ENCODE measurements at regions not wholly inside any gene's neighbourhood (a gene's known extent, or its start where the extent isn't known, plus 50 kb on each side); places are given as distances from the start of the nearest gene placed in this dataset.
"Not testable (repeated sequence)": the region's sequence is repeated elsewhere in the genome, so short reads cannot be mapped to it uniquely, and the experiment has no call there.

DNA sequence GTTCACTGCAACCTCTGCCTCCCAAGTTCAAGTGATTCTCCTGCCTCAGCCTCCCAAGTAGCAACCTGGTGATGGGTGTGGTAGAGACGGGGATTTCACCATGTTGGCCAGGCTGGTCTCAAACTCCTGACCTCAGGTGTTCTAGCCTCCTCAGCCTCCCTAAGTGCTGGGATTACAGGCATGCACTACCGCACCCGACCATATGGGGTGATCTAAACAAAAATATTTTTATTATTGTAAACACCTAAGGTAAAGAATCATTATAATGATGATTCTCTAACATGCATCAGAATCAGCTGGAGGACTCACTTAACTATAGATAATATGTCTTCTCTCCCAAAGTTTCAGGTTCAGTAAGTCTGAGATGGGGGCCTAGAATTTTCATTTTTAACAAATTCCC, 96.2 kb upstream of the ALG10 start:
- Histone ChIP-seq H2AFZ (ENCODE audit: low read depth, low read length) (no peak overlapping the region), H3K27me3 (ENCODE audit: low read depth, low read length) (no peaks in the 10 kb centered on the region), H3K4me1 (ENCODE audit: low read length) (no peaks in the 10 kb centered on the region), H3K4me3 (ENCODE audit: low read length) (no peak overlapping the region), H3K4me2 (ENCODE audit: low read length) (no peak overlapping the region), H4K20me1 (ENCODE audit: insufficient read depth, low read length) (no peaks in the 10 kb centered on the region), H3K27ac (ENCODE audit: low read length) (no peak overlapping the region), H3K36me3 (replicated peaks; ENCODE audit: low read depth, low read length) (no peaks in the 10 kb centered on the region), H3K79me2 (ENCODE audit: low read length) (no peaks in the 10 kb centered on the region), H3K9ac (ENCODE audit: low read length) (no peak overlapping the region), H3K9me3 (ENCODE audit: insufficient read depth, low read length) (no peaks in the 10 kb centered on the region)
- no peak for TF ChIP-seq EZH2phosphoT487 (IDR thresholded peaks at IDR 0.05; ENCODE audit: low read depth)
- TF ChIP-seq, protein P1, sequence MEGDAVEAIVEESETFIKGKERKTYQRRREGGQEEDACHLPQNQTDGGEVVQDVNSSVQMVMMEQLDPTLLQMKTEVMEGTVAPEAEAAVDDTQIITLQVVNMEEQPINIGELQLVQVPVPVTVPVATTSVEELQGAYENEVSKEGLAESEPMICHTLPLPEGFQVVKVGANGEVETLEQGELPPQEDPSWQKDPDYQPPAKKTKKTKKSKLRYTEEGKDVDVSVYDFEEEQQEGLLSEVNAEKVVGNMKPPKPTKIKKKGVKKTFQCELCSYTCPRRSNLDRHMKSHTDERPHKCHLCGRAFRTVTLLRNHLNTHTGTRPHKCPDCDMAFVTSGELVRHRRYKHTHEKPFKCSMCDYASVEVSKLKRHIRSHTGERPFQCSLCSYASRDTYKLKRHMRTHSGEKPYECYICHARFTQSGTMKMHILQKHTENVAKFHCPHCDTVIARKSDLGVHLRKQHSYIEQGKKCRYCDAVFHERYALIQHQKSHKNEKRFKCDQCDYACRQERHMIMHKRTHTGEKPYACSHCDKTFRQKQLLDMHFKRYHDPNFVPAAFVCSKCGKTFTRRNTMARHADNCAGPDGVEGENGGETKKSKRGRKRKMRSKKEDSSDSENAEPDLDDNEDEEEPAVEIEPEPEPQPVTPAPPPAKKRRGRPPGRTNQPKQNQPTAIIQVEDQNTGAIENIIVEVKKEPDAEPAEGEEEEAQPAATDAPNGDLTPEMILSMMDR (IDR thresholded peaks at IDR 0.05; ENCODE audit: low read depth, low read length), result no peak

DNA sequence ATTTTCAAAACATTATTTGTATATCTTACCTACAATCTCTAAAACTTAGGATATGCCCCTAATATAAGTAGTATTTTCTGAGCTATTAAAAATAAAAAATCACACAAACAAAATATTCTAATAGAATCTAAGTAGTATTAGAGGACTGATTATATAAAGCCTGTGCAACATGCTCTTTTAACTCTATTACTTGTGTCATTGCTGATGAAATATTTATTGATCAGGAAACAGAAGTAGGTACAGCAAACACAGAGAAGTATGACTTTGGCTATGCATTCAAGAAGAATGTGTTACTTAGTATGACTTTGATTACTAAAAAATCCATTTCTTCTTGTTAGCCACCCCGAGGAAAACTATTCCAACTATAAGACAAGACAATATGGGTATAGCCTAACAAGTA, 84.6 kb upstream of the ALG10 start:
- H4K20me1 ChIP-seq (ENCODE audit: insufficient read depth, low read length); H3K27ac ChIP-seq (ENCODE audit: low read length); H3K4me3 ChIP-seq (ENCODE audit: low read length); H3K36me3 ChIP-seq (replicated peaks; ENCODE audit: low read depth, low read length); H3K4me2 ChIP-seq (ENCODE audit: low read length); H3K79me2 ChIP-seq (ENCODE audit: low read length); H3K9ac ChIP-seq (ENCODE audit: low read length); H3K4me1 ChIP-seq (ENCODE audit: low read length); H2AFZ ChIP-seq (ENCODE audit: low read depth, low read length); H3K27me3 ChIP-seq (ENCODE audit: low read depth, low read length); H3K9me3 ChIP-seq (ENCODE audit: insufficient read depth, low read length): not testable (repeated sequence)

DNA sequence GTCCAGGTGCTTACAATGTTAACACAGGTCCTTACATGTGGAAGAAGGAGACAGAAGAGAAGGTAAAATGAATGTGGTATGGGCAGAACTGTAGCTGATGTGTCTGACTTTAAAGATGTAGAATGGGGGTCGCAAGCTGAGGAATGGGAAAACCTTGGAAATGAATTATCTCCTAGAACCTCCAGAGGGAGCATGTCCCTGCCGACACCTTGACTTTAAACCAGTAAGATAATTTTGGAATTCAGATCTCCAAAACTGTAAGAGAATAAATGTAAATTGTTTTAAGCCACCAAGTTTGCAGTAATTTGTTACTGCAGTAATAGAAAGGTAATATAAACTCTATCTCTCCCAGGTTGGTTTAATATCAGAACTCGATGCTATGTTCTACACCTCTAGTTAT, 80.1 kb upstream of the ALG10 start:
- no peaks in the 10 kb centered on the region for H4K20me1 ChIP-seq (ENCODE audit: insufficient read depth, low read length)
- no peaks in the 10 kb centered on the region for H3K79me2 ChIP-seq (ENCODE audit: low read length)
- TF ChIP-seq, protein P1 (IDR thresholded peaks at IDR 0.05; ENCODE audit: low read depth, low read length), result no peak
- TF ChIP-seq EZH2phosphoT487 (IDR thresholded peaks at IDR 0.05; ENCODE audit: low read depth), result no peak
- H3K9ac ChIP-seq (ENCODE audit: low read length), result no peak overlapping the region
- H3K4me3 ChIP-seq (ENCODE audit: low read length), result no peak overlapping the region
- no peak overlapping the region for H2AFZ ChIP-seq (ENCODE audit: low read depth, low read length)
- H3K9me3 ChIP-seq (ENCODE audit: insufficient read depth, low read length), result no peaks in the 10 kb centered on the region
- H3K4me1 ChIP-seq (ENCODE audit: low read length), result no peaks in the 10 kb centered on the region
- no peaks in the 10 kb centered on the region for H3K27me3 ChIP-seq (ENCODE audit: low read depth, low read length)
- H3K27ac ChIP-seq (ENCODE audit: low read length), result no peak overlapping the region
- H3K4me2 ChIP-seq (ENCODE audit: low read length), result no peak overlapping the region
- no peaks in the 10 kb centered on the region for H3K36me3 ChIP-seq (replicated peaks; ENCODE audit: low read depth, low read length)

DNA sequence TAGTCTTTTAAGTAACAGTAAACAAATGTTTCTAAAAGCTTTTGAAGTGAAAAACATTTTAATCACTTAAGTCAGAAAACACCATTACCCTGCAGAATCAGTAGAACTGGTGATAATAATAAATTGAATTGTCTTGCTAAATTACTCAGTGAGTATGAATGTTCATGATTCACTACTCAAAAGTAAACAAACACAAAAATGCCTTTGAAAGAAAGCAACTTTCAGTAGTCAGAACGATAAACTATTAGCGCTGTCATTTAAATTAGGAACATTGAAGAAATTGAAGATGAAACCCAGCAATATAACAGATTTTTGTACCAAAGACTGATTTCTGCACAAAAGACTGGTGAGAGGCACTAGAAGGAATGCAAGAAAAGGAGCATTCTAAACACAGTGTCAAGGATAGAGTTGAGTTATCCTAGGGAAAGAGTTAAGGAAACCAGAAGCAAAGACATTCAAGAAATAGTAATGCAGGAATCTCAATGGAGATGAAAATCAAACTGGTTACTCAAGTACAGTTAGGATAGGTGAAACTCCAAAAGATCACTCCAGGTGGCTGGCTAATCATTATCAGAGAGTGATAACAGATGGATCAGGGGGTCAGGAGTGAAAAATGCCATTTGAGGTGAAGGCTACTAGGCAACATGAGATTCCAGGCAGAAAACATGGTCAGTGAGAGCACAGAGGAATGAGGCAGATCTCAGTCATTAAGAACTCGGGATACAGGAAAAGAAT, 77.4 kb upstream of the ALG10 start:
- no peak overlapping the region for H3K27ac ChIP-seq (ENCODE audit: low read length)
- H3K4me1 ChIP-seq (ENCODE audit: low read length), result no peaks in the 10 kb centered on the region
- H2AFZ ChIP-seq (ENCODE audit: low read depth, low read length), result no peak overlapping the region
- no peaks in the 10 kb centered on the region for H4K20me1 ChIP-seq (ENCODE audit: insufficient read depth, low read length)
- no peak overlapping the region for H3K4me2 ChIP-seq (ENCODE audit: low read length)
- no peaks in the 10 kb centered on the region for H3K9me3 ChIP-seq (ENCODE audit: insufficient read depth, low read length)
- no peaks in the 10 kb centered on the region for H3K27me3 ChIP-seq (ENCODE audit: low read depth, low read length)
- TF ChIP-seq EZH2phosphoT487 (IDR thresholded peaks at IDR 0.05; ENCODE audit: low read depth), result no peak
- TF ChIP-seq, protein P1 (IDR thresholded peaks at IDR 0.05; ENCODE audit: low read depth, low read length), result no peak
- H3K4me3 ChIP-seq (ENCODE audit: low read length), result no peak overlapping the region
- H3K36me3 ChIP-seq (replicated peaks; ENCODE audit: low read depth, low read length), result no peaks in the 10 kb centered on the region
- H3K9ac ChIP-seq (ENCODE audit: low read length), result no peak overlapping the region
- H3K79me2 ChIP-seq (ENCODE audit: low read length), result no peaks in the 10 kb centered on the region

Data from OCI-LY3 (cell line).